Sigmoid colon (tissue), 4 donors: ENCODE measurements at regions not wholly inside any gene's neighbourhood (a gene's known extent, or its start where the extent isn't known, plus 50 kb on each side); places are given as distances from the start of the nearest gene placed in this dataset.

ENCODE experiments used
- CTCF ChIP-seq, 4 experiments: fragments of 450-650 bp in 3 of 4; fragments of 200-600 bp in 1 of 4; IDR thresholded peaks; one replicate each; pipeline ENCODE4 v1.5.1; 2016 to 2019; ENCODE audit warnings: antibody characterized with exemption in 4 of 4, mild to moderate bottlenecking in 3 of 4, moderate library complexity in 2 of 4
- EP300 ChIP-seq, 4 donors: sonication (generic); formaldehyde crosslinking; IDR thresholded peaks; one replicate each; pipeline ENCODE4 v1.6.1; 2017; ENCODE audit warnings: antibody characterized with exemption in 4 of 4
- POLR2A ChIP-seq, 2 donors: fragments of 450-650 bp; IDR thresholded peaks; one replicate each; pipeline ENCODE4 v1.6.1; 2016; ENCODE audit warnings: antibody characterized with exemption in 2 of 2, mild to moderate bottlenecking in 2 of 2, moderate library complexity in 2 of 2
- POLR2AphosphoS5 ChIP-seq, 4 donors: sonication (generic); formaldehyde crosslinking; IDR thresholded peaks; one replicate each; pipeline ENCODE4 v1.6.1; 2017; ENCODE audit warnings: antibody characterized with exemption in 4 of 4

GRCh38 chr2:100192825-100193224 lies 50.4 kb upstream of the AFF3 start:
- no peak for TF ChIP-seq CTCF (IDR thresholded peaks at IDR 0.05)
- no peak for TF ChIP-seq POLR2A (IDR thresholded peaks at IDR 0.05)
- no peak for TF ChIP-seq EP300 (IDR thresholded peaks at IDR 0.05)
- no peak for TF ChIP-seq POLR2AphosphoS5 (IDR thresholded peaks at IDR 0.05)
